Prostate gland (tissue), 2 donors: ENCODE measurements at regions not wholly inside any gene's neighbourhood (a gene's known extent, or its start where the extent isn't known, plus 50 kb on each side); places are given as distances from the start of the nearest gene placed in this dataset.

Experiments
- DNase-seq: peaks from one replicate; pipeline ENCODE4 v3.0.0-alpha.2; 2019; ENCODE audit warnings: low spot score
- H3K27ac ChIP-seq, 2 donors: fragments of 200-600 bp; sonication (generic); 2 replicates each; pipeline ENCODE4 v1.5.1; 2017 to 2019
- H3K27me3 ChIP-seq: fragments of 200-600 bp; sonication (generic); replicated peaks from 2 replicates; pipeline ENCODE4 v1.5.1; 2019; ENCODE audit not compliant: insufficient read depth
- H3K36me3 ChIP-seq, 2 donors: fragments of 200-600 bp; sonication (generic); 1 replicate in 1 of 2; 2 replicates in 1 of 2; pipeline versions ENCODE4 v1.5.1 to v1.8.1; 2017 to 2019
- H3K4me1 ChIP-seq: fragments of 200-600 bp; sonication (generic); replicated peaks from 2 replicates; pipeline ENCODE4 v1.5.1; 2019
- H3K4me3 ChIP-seq, 2 donors: fragments of 200-600 bp; sonication (generic); 2 replicates each; pipeline ENCODE4 v1.5.1; 2017 to 2019
- H3K9me3 ChIP-seq: fragments of 200-600 bp; sonication (generic); 2 replicates; pipeline ENCODE4 v1.5.1; 2017
- POLR2A ChIP-seq: fragments of 450-650 bp; IDR thresholded peaks from one replicate; pipeline ENCODE4 v1.6.1; 2016; ENCODE audit warnings: antibody characterized with exemption, mild to moderate bottlenecking
- POLR2AphosphoS5 ChIP-seq: sonication (generic); formaldehyde crosslinking; IDR thresholded peaks from one replicate; pipeline ENCODE4 v1.6.1; 2017; ENCODE audit warnings: antibody characterized with exemption
- WGBS: methylation state at CpG from one replicate; pipeline ENCODE4 v1.1.5; 2018; 5-methylcytosine and 5-hydroxymethylcytosine counted together
- intact Hi-C: fragments of 100-400 bp; cut with DNase I; formaldehyde crosslinking; loops from one replicate; pipeline ENCODE4 v1.14.2; 2022
- TF ChIP-seq, protein P1 (sequence below), 4 experiments: fragments of 200-600 bp in 2 of 4; fragments of 450-650 bp in 2 of 4; sonication (generic) in 2 of 4; IDR thresholded peaks; 1 replicate in 3 of 4; 2 replicates in 1 of 4; pipeline ENCODE4 v1.5.1; 2016 to 2019; ENCODE audit warnings: antibody characterized with exemption in 4 of 4, mild to moderate bottlenecking in 2 of 4, moderate library complexity in 2 of 4

DNA sequence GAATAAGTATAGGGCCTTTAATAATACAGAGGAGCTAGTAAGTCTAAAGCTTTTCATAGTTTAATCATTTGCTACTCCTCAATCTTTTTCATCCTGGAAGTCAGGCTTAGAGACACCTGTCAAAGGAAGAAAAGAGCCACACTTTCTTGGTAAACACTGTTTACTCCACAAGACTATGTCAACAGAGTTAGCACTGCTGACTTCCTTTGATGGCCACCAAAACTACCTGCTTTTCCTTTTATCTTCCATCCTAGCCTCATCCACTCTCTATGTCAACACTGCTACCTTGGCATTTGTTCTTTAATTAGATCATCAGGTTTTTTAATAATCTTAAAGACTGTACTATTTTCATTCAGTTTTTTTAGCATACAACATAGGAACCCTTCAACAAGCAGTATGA is 106.2 kb downstream of the ELAPOR2 start:
- Histone ChIP-seq H3K27ac (no peak overlapping the region), H3K27me3 (no peaks in the 10 kb centered on the region), H3K4me1 (no peaks in the 10 kb centered on the region), H3K9me3 (no peaks in the 10 kb centered on the region), H3K4me3 (no peak overlapping the region), H3K36me3 (no peaks in the 10 kb centered on the region)
- DNase-seq: no peak
- intact Hi-C loops: no loop called here
- TF ChIP-seq POLR2AphosphoS5 (no peak), POLR2A (no peak)
- TF ChIP-seq, protein P1, sequence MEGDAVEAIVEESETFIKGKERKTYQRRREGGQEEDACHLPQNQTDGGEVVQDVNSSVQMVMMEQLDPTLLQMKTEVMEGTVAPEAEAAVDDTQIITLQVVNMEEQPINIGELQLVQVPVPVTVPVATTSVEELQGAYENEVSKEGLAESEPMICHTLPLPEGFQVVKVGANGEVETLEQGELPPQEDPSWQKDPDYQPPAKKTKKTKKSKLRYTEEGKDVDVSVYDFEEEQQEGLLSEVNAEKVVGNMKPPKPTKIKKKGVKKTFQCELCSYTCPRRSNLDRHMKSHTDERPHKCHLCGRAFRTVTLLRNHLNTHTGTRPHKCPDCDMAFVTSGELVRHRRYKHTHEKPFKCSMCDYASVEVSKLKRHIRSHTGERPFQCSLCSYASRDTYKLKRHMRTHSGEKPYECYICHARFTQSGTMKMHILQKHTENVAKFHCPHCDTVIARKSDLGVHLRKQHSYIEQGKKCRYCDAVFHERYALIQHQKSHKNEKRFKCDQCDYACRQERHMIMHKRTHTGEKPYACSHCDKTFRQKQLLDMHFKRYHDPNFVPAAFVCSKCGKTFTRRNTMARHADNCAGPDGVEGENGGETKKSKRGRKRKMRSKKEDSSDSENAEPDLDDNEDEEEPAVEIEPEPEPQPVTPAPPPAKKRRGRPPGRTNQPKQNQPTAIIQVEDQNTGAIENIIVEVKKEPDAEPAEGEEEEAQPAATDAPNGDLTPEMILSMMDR (IDR thresholded peaks at IDR 0.05): no peak

GRCh38 chr7:86951895-86952294 is 107.6 kb downstream of the ELAPOR2 start:
- TF ChIP-seq POLR2A: no peak
- no peak for TF ChIP-seq POLR2AphosphoS5
- TF ChIP-seq, protein P1 (IDR thresholded peaks at IDR 0.05): no peak
- H3K4me1 ChIP-seq: no peaks in the 10 kb centered on the region
- no peaks in the 10 kb centered on the region for H3K27me3 ChIP-seq
- DNase-seq: no peak
- no peak overlapping the region for H3K4me3 ChIP-seq
- no peak overlapping the region for H3K27ac ChIP-seq
- intact Hi-C loops: no loop called here
- no peaks in the 10 kb centered on the region for H3K9me3 ChIP-seq
- H3K36me3 ChIP-seq: no peaks in the 10 kb centered on the region

DNA sequence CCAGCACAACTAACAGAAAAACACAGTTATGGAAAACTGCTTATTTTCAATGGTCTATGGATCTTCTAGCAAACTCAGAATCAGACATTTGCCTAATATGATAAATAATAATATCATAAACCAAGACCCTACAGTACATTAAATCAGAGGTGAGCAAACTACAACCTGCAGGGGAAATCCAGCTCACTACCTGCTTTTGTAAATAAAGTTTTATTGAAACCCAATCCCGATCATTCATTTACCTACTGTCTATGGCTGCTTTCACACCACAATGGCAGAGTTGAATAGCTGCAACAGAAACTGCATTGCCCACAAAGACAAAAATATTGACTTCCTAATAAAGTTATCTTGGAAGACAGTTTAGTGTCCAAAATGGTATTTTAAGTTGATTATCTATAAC is 108.5 kb downstream of the ELAPOR2 start:
- no peak overlapping the region for H3K27ac ChIP-seq
- no peaks in the 10 kb centered on the region for H3K27me3 ChIP-seq
- H3K4me3 ChIP-seq: no peak overlapping the region
- 93% methylated on average over 1 of the region's 1 CpG for WGBS
- no peaks in the 10 kb centered on the region for H3K9me3 ChIP-seq
- DNase-seq: no peak
- H3K36me3 ChIP-seq: no peaks in the 10 kb centered on the region
- no peaks in the 10 kb centered on the region for H3K4me1 ChIP-seq
- intact Hi-C loops: no loop called here
- no peak for TF ChIP-seq POLR2AphosphoS5
- TF ChIP-seq POLR2A: no peak
- TF ChIP-seq, protein P1 (IDR thresholded peaks at IDR 0.05): no peak

DNA sequence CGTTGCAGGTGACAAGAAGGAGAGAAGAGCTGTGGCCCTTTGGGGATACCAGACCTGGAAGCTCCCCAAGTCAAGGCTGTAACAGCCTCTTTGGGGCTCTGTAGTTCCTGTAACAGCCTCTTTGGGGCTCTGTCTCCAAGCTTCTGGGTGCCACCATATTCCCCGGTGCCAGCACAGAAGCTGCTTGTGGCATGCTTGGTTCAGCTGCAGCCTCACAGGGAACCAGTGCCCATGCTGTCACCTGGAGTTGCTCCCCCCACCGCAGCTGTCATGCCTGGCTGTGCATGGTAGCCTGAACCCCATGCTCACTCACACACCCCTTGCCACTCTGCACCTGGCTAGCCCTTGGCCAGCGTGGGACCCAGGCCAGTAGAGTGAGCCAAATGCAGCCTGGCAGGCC is 109.1 kb downstream of the ELAPOR2 start:
- Histone ChIP-seq H3K27me3 (no peaks in the 10 kb centered on the region), H3K4me3 (no peak overlapping the region), H3K27ac (no peak overlapping the region), H3K36me3 (no peaks in the 10 kb centered on the region), H3K9me3 (no peaks in the 10 kb centered on the region), H3K4me1 (no peaks in the 10 kb centered on the region)
- WGBS: 89% methylated on average over 4 of the region's 4 CpGs
- TF ChIP-seq, protein P1 (IDR thresholded peaks at IDR 0.05): no peak
- no peak for TF ChIP-seq POLR2AphosphoS5
- TF ChIP-seq POLR2A: no peak
- intact Hi-C loops: no loop called here
- no peak for DNase-seq

DNA sequence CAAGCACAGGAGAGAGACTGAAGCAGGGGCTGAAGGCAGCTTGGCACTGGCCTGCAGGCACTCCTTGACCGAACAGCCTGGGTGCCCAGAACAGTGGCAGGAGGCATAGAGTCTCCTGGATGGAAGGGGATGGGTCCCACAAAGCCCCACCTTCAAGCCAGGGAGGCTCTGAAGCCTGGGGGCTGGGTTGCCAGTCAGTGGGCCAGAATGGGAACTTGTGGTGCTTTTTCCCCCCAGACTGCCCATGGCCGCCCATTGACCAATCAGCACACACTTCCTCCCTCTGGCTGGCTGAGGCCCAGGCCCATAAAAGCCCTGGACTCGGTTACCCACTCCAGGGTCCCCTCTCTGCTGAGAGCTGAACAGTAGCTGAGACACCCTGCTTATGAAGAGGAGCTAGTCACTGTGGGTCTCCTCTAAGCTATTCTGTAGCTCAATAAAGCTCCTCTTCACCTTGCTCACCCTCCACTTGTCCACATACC is 109.6 kb downstream of the ELAPOR2 start:
- intact Hi-C loops: loop anchor here (5.0 kb wide), 1 partner anchor 107 kb away; the partner anchor contains the start of gene ELAPOR2
- Histone ChIP-seq H3K27ac (no peak overlapping the region), H3K4me1 (no peaks in the 10 kb centered on the region), H3K9me3 (no peaks in the 10 kb centered on the region), H3K36me3 (no peaks in the 10 kb centered on the region), H3K27me3 (no peaks in the 10 kb centered on the region), H3K4me3 (no peak overlapping the region)
- TF ChIP-seq, protein P1 (IDR thresholded peaks at IDR 0.05): no peak
- no peak for TF ChIP-seq POLR2AphosphoS5
- TF ChIP-seq POLR2A: no peak
- WGBS: 69% methylated on average over 3 of the region's 3 CpGs
- no peak for DNase-seq
